Ramos (cell line): ENCODE measurements at regions not wholly inside any gene's neighbourhood (a gene's known extent, or its start where the extent isn't known, plus 50 kb on each side); places are given as distances from the start of the nearest gene placed in this dataset.

Source experiments
- in situ Hi-C: fragments of 300-500 bp; cut with MboI; formaldehyde crosslinking; loops from one replicate; pipeline ENCODE4 v1.14.3; 2022; ENCODE audit warnings: low sequenced_read_pairs; ENCODE audit not compliant: unreplicated experiment

- in situ Hi-C loops: no loop called here
Observed at GRCh38 chrX:45400027-45400779, 199.5 kb upstream of the DIPK2B start.

GRCh38 chrX:45385757-45386156 lies 185.1 kb upstream of the DIPK2B start:
- in situ Hi-C loops: no loop called here

- in situ Hi-C loops: no loop called here
Observed at GRCh38 chrX:45381841-45382240, 181.2 kb upstream of the DIPK2B start.

- in situ Hi-C loops: no loop called here
Observed at GRCh38 chrX:45381366-45381765, 180.7 kb upstream of the DIPK2B start.

GRCh38 chrX:45379236-45379635 lies 178.6 kb upstream of the DIPK2B start:
- in situ Hi-C loops: no loop called here

GRCh38 chrX:45372151-45372550 lies 171.5 kb upstream of the DIPK2B start:
- in situ Hi-C loops: no loop called here

GRCh38 chrX:45368705-45369104 lies 168.0 kb upstream of the DIPK2B start:
- in situ Hi-C loops: no loop called here

- in situ Hi-C loops: no loop called here
Observed at GRCh38 chrX:45363596-45363995, 162.9 kb upstream of the DIPK2B start.

- in situ Hi-C loops: no loop called here
Observed at GRCh38 chrX:45360571-45360970, 159.9 kb upstream of the DIPK2B start.

- in situ Hi-C loops: no loop called here
Observed at GRCh38 chrX:45358392-45358791, 157.7 kb upstream of the DIPK2B start.

GRCh38 chrX:45353456-45353855 lies 152.8 kb upstream of the DIPK2B start:
- in situ Hi-C loops: no loop called here

GRCh38 chrX:45352611-45353010 lies 151.9 kb upstream of the DIPK2B start:
- in situ Hi-C loops: no loop called here

GRCh38 chrX:45351478-45351877 lies 150.8 kb upstream of the DIPK2B start:
- in situ Hi-C loops: no loop called here

GRCh38 chrX:45348296-45348695 lies 147.6 kb upstream of the DIPK2B start:
- in situ Hi-C loops: no loop called here

- in situ Hi-C loops: no loop called here
Observed at GRCh38 chrX:45347877-45348276, 147.2 kb upstream of the DIPK2B start.

- in situ Hi-C loops: no loop called here
Observed at GRCh38 chrX:45344594-45344993, 143.9 kb upstream of the DIPK2B start.

GRCh38 chrX:45329217-45329616 lies 128.5 kb upstream of the DIPK2B start:
- in situ Hi-C loops: no loop called here

- in situ Hi-C loops: no loop called here
Observed at GRCh38 chrX:45324941-45325340, 124.3 kb upstream of the DIPK2B start.

- in situ Hi-C loops: no loop called here
Observed at GRCh38 chrX:45323387-45323786, 122.7 kb upstream of the DIPK2B start.

- in situ Hi-C loops: no loop called here
Observed at GRCh38 chrX:45322820-45323219, 122.1 kb upstream of the DIPK2B start.

GRCh38 chrX:45322382-45322781 lies 121.7 kb upstream of the DIPK2B start:
- in situ Hi-C loops: no loop called here

GRCh38 chrX:45320191-45320590 lies 119.5 kb upstream of the DIPK2B start:
- in situ Hi-C loops: no loop called here
